GM19438 (cell line): ENCODE measurements at regions not wholly inside any gene's neighbourhood (a gene's known extent, or its start where the extent isn't known, plus 50 kb on each side); places are given as distances from the start of the nearest gene placed in this dataset.

ENCODE experiments used
- ATAC-seq: cut with Tn5 transposase; IDR thresholded peaks from one replicate; pipeline ENCODE4 v1.9.1; 2021; ENCODE audit warnings: low read depth; ENCODE audit not compliant: unreplicated experiment

DNA sequence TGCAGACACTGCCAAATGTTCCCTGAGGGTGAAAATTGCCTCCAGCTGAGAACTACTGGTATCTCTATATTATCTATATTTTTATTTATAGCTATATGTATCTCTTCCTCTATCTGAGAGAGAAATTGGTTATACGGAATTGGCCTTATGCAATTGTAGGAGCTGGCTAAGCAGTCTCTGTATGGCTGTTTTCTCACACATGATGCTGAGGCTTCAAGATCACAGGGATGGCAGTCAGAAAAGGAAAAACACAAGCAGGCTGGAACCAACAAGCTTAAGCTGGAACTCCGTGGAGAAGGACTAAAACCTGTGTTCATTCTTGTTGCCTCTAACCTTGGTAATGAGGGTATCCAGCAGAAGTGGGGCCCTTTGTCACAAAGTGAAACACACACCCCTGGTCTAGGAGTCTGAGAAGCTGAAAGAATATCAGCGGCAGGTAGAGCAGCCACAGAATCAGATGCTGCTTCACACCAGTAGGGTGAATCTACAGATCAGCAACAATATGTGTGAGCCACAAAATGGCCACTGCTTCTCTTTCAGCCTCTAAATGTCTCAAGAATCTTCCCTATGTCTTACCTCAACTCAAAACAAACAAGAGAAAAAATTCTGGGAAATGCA lies 166.5 kb upstream of the PPP1R2C start:
- ATAC-seq: no peak

DNA sequence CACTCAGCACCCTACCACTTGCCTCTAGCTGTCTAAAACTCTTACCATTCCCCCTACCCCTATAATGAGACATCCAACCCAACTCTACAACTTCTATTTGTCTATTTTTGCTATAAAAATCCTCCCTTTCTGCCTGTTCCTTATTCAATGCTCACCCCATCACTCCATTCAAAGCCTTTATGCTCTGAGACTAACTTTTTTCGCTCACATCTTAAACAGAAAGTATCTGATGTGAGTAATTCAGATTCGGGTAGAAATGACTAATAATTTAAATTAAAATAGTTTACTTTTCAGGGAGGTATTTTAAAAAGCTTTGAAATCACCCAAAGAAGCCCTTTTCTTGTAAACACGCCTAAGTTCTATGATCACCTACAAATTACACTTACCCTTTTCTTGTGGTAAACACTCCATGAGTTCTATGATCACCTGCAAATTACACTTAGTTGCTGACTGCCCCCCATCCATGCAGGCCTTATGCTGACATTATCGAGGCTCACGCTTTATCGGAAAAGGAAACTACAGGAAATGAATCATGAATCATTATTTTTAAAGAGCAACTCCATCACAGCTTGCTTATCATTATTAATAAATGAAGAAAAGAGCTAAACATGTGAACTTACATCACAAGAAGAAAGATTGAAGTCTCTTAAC lies 168.7 kb upstream of the PPP1R2C start:
- ATAC-seq: no peak

DNA sequence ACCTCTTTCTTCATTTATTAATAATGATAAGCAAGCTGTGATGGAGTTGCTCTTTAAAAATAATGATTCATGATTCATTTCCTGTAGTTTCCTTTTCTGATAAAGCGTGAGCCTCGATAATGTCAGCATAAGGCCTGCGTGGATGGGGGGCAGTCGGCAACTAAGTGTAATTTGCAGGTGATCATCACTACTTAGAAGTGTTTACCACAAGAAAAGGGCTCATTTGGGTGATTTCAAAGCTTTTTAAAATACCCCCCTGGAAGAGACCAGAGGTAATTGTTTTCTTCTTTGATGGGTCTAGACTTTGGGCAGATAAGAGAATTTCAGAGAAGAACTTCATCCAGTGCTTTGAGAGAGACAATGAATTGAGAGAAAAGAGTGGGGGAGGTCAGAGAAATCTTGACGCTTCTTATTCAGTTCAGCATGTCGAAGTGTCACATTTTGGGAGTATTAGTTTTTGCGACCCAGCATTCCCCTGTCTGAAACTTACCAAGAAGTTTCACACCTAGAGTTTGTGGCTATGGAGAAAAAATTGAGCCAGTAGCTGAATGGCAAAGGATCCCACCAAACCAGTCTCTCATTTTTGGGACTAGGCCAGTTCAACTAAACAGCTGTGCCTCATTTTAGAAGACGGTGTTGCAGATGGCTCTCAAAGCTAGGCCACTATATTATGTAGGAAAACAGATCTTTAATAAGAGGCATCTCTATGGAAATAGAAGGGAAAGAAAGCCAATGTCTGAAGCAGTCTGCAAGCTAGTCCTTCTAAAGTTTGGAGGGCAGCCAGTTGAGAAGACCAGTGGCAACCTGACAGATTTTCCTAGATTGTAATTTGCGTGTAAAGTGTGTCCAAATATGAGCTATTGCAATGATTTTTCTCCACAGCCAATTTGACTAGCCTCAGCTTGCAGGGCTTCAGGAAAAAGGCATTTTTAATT lies 171.0 kb upstream of the PPP1R2C start:
- ATAC-seq: no peak

DNA sequence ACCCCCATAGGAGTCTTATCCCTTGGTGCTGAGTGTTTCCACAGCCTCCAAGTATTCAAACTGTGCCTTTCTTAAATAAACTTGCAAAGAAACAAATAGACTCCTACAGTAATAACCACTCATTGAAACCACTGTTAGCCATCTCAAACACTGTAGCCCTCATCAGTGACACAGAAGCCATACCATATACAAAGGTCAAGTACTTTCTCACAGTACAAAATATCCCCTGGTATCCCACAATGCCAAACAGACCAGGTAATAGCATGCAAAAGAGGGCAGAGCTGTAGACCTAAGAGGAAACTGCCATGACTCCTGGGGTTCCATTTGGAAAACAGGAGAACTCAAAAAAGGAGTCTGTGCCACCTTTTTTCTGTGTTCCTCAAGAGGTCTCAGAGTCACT lies 173.8 kb upstream of the PPP1R2C start:
- no peak for ATAC-seq

DNA sequence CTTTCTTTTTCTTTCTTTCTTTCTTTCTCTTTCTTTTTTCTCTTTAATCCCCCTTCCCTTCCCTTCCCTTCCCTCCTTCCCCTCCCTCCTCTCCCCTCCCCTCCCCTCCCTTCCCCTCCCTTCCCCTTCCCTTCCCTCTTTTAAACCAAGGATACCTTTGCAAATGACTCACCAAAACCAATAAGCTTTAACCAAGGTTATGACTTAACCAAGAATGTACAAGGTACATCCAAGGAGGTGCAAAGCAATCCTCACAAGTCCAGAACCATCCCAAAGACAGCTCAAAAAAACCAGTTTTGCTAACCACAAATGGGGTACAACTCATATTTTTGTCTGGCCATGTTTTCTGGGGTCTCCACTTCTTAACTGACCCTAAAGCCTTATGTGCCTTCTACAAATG lies 174.7 kb upstream of the PPP1R2C start:
- no peak for ATAC-seq

DNA sequence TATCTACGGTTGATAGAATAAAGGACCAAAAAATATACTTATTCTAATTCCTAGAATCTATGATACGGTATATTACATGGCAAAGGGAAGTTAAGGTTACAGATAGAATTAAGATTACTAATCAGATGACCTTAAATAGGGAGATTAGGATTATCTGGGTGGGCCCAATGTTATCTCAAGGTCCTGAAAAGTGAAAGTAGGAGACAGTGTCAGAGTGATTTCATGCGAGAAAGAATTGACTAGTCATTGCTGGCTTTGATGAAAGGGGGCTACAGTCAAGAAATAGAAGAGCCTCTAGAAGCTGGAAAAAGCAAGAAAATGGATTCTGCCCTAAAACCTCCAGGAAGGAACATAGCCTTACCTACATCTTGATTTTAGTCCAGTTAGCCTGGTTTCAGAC lies 176.9 kb upstream of the PPP1R2C start:
- ATAC-seq: no peak

DNA sequence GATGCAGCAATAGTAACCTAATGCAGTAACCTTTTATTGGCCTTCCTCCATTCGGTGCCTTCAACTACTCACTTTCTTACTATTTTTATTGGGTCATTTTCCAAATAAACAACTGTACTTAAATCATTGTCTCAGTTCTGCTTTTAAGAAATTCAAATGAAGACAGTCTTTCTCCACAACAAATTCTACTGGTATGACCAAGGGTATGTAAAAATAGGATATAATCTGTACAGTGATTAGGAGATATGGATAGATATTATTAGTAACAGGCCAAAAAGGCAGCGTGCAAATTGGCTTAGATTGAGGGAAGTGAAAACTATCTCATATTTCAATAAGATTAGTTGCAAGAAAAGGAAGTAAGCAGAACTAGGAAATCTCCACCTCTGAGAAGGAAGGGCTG lies 177.4 kb upstream of the PPP1R2C start:
- peak; percentile 91 for ATAC-seq

DNA sequence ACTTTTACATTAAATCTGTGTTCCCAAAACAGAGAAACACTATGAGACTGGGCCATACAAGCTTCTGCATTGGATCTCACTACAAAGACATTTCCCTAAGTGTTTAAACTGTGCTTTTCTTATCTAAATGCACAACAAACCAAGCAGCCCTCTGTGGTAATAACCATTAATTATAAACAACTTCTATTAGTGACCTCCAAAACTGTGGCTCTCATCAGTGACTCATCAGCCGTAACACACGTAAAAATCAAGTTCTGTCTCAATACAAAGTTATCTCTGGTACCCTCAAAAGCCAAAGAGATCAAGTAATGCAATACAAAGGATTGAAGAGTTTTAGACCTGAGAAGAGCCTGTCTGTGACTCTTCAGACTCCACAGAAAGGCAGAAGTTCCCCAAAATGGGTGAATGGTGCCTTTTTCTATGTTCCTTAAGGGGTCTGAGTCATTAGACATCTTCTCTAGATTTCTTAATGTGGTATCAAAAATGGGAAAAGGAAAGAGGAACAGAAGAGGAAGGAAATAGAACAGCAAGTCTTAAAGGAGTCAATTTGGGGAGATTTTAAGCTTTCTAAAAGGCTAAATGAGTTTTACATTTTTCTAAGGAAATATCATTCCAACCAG lies 189.8 kb upstream of the PPP1R2C start:
- no peak for ATAC-seq

DNA sequence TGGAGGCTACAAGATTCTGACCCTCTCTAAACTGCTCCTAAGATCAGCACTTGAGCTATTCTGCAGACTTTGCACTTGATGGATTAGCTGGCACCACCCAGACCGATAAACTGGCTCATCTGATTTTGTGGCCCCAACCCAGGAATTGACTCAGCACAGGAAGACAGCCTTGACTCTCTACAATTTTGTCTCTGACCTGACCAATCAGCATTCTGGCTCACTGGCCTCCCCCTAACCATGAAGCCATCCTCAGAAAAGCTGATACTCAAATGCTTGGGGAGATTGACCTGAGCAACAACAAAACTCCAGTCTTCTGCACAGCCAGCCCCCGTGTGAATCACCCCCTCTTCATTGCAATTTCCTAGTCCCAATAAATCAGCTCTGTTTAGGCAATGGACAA lies 195.4 kb upstream of the PPP1R2C start:
- ATAC-seq: no peak

DNA sequence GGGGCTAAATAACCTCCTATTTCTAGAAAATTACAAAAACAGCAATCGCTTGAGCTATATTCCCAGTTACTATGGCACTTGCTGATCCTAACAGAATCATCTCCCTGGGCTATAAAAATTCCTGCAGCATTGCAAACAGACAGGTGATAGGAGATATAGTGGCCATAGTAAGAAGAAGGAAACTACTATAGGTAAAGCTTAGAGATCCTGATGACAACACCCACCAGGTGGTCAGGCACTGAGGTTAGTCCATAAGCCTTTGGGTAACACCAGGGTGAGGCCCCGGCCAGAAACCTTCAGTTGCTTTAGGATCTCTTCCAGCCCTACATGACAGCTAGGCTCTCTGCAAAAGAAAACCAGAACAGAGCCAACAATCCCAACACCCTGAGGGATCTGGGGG lies 197.9 kb upstream of the PPP1R2C start:
- no peak for ATAC-seq

DNA sequence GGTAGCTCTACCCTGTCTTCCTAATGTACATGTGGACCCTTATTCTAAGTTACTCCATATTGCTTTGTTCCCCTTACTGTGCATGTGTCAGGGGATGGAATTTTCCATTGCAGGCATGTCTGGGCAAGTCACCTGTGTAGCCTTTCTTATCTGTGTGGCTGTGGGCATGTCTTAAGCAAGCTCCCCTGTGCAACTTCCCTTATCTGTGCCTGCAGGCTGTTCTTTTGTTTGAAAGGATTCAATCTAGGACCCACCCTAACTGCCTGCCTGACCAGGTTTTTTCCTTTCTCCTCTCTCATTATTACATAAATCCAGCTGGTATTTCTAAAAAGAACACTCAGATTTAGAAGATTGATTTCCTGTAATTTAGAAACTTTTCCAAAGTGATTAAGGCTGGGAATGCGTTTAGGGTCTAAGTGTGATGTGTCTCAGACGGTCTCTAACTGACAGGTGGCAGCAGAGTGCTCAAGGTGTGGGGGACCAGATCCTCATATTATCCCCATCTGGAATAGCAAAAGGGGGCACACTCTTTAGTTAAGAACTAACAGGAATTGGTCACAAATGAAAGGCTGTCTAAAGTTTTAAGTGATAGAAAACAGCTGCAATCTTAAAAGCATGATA lies 198.9 kb upstream of the PPP1R2C start:
- no peak for ATAC-seq

DNA sequence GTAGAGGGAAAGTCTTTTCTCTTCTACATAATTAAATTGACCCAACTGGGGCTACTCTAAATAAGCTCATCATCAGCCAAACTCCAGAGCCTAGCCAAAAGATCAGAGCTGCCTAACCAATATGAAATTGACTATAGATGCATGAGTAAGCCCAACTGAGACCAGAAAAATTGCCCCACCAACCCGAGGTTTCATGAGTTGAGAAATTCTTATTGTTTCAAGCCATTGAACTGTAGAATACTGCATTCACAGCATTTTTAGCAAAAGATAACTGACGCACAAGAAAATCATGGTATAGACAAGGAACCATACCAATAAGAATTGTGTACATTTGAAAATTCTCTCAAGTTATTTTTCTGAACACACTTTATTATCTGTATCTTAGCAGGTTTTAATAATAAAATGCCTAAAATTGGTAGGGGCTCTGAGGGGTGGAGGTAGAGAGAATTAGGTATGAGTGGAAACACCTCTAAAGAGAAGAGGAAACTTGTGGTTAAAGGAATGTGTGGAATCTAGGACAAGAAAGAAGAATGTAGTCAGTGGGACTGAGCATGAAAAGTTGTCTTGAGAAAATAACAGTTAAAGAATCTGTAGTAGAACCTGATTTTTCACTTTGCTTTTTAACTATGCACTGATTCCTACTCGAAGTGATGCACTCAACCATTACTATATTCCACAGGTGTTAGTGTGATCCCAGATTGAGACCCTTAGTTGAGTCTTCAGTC lies 200.9 kb upstream of the PPP1R2C start:
- no peak for ATAC-seq

DNA sequence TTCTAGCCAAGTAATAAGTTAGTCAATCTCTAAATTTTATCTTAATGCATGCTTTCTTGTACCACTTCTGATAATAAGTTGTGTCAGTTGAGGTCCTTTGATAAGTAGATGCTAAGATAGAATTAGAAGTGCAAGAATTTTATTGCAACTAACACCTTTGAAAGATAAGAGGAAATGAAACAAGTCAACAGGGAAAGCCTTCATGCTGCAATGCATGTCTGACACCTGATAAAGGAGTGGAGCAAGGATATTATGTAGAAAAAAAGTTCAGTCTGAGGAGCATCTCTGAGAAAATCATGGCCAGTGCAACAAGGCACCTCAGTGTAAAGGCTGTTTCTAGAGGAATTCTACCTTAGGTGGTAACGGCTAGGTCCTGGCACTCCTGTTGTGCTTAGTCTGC lies 210.7 kb upstream of the PPP1R2C start:
- no peak for ATAC-seq

DNA sequence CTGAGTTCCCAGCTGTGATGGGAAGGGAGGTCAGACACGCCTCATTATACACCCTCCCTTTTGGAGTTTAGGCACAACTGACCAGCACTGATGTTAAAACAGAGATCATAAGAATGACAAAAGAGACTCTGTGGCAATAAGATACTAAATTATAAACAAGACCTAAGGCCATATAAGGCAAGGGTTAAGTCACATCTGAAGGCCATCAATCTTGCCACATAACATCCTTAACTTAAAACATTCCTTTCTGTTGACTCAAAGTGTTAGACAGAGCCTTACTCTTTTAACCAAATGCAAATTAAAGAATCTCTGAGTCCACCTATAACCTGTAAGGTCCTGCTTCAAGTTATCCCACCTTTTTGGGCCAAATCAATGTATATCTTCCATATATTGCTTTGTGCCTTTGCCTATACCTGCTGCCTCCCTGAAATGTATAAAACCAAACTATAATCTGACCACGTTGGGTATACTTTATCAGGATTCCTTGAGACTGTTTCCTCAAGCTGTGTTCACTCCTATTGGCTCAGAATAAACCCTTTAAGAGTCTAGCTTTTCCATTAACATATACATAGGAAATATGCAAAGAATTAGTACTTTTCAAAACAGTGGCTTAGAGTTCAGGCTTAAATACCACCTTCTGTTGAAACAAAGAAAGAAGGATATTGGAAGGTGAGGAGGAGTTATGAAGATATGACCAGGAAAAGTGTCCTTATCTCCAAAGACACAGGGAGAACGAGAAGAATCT lies 214.4 kb upstream of the PPP1R2C start:
- no peak for ATAC-seq

DNA sequence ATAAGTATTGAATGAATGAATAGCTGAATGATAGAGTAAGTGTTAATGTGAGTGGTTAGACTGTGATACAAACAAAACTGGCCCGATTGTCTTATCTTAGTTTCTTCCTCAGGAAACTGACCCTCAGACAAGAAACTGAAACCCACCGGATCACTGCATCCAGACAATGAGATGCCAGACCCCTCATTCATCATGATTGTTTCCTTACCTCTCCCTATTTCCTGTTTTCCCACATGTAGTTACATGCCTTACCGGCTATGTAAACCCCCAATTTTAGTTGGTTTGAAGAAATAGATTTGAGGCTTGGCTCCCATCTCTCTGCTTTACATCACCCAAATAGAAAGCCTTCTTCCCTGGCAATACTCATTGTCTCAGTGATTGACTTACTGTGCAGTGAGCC lies 218.9 kb upstream of the PPP1R2C start:
- ATAC-seq: no peak

DNA sequence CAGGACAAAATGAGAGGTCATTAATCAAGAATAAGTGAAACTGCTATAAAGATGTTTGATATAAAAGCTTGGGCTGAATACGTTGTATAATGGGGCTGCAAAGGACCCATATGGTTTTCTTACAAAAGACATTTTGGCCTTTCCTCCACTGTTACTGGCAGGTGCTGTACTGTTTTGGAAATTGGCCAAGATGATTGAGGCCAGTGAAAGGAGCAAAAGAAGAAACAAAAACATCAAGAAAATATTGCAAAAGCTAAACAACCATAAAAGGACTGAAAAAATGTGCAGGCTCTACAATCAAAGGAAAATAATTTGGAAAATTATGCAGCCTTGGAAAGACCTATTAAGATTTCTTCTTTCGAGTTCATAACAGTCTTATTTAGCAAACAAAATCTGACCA lies 222.2 kb upstream of the PPP1R2C start:
- ATAC-seq: no peak

DNA sequence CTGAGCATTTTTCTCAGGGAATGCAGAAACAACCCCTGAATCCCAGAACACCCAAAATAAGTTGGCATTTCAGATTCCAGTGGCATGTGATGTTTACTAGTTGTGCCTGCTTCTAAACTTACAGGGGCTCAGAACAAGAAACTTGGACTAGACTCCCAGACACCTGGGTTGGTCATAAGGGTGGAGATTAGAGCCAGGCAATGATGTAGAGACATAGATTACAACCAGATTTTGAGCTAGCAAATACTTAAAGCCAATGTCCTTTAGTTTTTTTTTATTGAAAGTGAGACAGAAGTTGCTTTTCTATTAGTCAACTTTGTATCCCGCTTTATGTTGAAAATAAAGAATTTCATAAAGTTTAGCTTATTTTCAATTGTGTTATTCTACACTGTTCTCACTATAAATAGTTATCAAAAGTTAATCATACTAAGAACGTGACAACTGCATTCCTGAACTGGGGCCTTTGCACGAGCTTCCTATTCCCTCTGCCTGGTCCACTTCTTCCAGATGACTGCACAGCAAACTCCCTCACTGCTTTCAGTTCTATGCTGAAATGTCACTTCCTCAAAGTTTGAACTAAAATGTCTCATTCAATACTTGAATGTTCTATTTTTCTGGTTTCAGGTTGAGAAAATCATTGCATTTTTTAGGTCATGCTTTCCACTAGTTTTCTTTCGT lies 224.7 kb upstream of the PPP1R2C start:
- peak; percentile 92 for ATAC-seq

DNA sequence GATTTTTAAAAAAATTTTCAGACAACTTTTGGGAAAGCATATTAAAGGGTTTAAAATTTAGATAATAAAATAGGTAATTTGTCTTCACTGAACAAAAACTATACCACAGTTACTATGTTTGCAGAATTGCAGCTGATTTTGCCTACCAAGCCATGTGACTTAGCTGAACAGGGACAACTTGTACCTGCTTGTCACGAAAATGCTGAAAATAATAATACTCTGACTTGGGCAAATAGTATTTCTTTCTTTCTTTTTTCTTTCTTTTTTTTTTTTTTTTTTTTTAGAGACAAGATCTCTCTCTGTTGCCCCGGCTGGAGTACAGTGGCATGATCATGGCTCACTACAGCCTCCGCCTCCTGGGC lies 225.2 kb upstream of the PPP1R2C start:
- peak; percentile 25 for ATAC-seq

DNA sequence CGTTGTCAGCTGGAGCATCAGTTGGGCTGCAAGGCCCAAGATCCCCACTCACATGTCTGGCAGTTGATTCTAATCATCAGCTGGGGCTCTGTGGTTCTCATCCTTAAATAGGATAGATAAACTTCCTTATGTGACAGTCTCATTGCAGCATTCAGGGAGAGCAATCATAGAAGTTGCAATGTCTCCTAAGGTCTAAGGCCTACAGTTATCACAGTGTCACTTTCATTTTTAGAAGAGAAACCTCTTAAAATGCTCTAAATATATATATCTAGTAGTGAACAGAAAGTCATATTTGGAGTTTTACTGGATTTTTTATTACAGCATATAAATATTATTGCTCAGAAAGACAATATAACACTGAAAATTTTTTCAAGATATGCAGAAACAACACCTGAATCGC lies 226.0 kb upstream of the PPP1R2C start:
- no peak for ATAC-seq
